Umbilical cord (tissue), 1 donor: ENCODE measurements at regions not wholly inside any gene's neighbourhood (a gene's known extent, or its start where the extent isn't known, plus 50 kb on each side); places are given as distances from the start of the nearest gene placed in this dataset.
"Not testable (repeated sequence)": the region's sequence is repeated elsewhere in the genome, so short reads cannot be mapped to it uniquely, and the experiment has no call there.

ENCODE experiments used
- DNase-seq: peaks from one replicate; pipeline ENCODE4 v3.0.0-alpha.2; 2015; ENCODE audit warnings: low spot score

DNA sequence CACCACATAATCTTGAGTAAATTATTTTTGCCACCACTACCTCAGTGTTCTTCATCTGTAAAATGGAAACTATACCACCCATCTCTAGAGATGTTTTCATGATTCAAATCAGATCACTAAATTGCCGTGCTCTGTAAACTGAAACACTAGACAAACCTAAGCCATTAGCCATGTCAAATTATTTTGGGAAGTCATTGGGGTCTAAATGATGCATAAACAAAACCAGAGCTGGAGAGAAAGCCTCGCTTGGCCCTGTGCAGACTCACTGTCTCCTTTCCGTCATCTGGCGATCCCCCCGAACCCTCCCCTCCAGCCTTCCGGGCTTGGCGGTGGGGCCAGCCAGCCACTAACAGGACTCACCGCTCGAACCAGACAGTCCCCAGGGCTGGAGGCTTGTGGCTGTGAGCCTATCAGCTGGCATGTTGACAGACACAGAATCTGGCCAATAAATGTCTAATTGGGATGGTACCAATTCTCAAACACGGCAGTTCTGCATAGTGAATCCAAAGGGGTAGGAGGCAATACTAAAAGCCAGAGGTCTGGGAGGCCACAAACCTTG, 256.5 kb downstream of the SEC61B start:
- DNase-seq: peak; percentile 23

DNA sequence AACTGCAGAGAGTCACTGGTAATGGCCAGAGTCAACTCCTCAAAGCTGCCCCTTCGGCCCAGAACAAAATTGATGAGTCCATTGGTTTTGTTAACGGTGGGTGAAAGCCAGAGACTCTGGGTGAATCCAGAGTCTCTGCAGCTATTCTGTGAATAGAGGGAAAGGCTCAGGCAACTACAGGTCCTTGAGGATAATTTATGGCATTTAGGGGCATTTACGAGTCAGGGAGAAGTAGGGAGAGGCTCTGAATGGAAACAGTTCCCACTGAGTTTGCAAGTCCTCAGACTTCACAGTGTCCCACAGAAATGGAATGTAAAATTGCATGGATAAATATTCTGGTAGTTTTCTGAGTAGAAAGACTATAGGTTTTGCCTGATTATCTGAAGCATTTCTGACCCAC, 257.8 kb downstream of the SEC61B start:
- DNase-seq: no peak

DNA sequence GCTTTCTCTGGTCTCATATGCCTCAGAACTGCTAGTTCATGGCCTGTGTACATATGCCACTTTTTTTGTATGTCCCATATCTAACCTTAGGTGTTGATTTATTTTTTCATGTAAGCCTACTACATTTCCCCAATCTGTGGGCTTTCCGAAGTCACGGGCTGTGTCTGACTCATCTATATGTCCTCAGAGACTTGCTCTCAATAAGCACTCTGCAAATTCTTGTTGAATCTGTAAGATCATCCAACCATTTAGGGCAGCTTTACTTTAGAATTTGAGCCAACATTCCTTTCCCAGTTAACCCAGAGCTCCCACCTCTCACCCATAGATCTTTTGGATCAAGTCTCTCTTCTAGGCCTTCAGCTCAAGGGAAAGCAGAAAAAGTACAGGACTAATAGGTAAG, 263.4 kb downstream of the SEC61B start:
- peak; percentile 19 for DNase-seq

DNA sequence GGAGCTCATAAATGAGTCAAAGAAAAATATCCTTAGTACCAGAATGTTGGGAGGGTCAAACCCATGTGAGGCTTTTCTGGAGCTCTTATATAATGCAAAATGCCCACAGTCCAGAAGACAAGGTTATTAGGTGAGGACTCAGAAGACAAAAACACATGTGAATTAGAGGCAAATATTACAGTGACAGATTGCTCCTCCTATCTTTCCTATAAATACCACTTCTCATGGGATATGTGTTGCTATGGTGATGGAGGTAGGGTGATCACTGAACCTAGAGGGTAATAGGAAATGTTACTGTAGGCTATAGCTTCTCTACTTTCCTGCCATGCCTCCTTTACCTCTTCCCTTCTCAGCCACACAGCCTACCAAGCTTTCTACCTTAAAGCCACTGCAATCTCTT, 264.6 kb downstream of the SEC61B start:
- no peak for DNase-seq

DNA sequence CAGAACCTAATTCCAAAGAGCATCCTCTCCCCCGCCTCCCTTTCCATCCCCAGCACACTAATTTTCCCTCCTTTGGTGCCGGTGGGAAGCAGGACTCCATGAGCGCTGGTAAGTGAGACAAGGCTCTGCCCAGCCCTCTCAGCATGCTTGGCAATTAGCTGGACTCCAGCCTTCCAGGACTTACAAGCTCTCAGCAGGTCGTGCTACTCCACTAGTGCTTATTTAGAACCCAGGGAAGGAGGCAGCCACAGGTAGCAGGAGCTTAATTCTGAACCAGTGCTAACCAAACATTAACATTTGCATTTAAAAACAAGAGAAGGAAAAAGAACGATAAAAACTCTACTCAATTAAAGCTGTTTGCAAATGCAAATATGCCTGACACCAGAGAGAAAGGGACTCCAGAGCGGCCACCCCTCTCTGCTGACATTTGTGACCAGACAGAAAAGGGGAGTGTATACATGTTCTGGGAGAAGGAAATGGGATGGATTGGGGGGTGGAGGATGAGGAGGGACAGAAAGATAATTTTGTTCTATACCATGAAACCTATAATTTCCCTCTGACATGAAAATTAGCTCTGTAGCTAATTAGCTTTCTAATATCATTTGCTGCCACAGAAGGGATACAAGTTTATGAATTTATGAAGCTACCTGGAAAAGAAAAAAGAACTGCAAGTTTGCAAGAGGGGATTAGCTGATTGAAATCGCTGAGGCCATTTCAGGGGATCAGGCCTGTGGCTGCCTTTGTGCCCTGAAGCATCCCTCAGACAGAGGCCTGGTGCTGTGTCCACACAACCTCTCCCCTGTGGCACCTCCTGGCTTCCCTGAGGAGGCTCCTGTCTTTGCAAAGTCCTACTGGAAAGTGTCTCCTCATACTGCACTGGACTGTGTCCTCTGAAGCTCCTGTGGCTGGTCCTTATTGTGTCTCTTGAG, 266.3 kb downstream of the SEC61B start:
- no peak for DNase-seq

DNA sequence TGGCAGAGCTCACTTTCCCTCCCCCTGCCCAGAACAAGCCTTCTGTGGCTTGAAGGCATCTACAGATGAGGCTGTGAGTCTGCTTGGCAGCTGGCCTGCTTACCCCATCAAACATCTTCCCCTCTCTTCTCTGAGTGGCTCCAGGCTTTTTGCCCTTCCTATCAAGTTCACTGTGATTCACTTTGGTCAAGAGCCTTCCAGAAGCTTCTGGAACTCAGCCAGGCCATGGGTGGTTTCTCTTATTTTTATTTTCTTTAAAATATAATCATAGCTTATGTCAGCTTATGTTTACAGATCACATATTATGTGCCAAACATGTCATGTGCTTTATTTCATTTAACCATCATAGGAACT, 267.0 kb downstream of the SEC61B start:
- no peak for DNase-seq

DNA sequence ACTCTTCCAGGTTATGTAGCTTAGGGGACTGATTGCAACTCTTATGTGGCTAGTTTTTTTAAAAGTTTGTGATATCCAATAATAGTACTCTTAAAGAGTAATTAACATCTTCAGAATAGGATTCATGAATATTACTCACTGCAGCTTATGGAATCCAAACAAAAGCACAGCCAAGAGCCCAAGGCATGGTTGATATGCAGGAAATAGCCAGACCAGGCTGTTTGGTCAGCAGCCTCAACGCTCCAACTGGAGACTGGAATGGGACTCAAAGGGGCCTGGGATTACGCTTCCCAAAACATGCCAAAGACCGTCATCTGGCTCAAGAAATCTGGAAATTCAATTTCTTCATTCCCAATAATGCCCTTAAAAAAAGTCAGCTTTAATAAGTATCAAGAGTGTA, 268.6 kb downstream of the SEC61B start:
- DNase-seq: no peak

DNA sequence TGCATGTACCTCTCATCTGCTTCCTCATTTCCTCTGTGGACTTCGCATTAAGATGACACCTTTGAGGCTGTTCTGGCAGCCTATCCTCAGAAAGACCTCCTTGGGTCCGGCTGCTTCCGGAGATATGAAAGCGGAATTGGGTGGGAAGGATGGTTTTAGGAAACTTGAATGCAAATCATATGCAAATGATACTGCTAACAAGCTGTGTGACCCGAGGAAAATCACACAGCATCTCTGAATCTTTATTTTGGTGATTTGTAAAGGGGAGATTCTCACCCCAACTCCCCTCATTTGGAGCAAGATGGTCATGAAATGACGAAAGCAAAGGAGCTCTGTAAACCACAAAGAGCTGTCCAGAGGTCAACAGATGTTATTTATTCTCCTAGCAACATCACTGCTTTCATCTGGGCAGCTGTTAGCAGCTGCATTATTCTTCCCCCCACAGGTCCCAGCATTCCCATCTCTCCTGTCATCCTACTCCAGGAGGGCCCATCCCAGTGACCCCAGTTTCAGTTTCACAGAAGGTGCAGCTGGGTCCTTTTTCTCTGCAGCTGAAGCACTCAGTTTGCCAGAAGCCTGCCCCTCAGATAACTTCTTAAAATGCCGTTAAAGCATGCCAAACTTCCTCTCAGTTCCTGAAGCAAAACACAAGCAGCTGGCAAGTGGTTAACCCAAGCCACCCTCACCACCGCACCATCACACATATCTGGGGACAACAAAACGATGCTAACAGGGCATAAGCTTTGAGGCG, 269.5 kb downstream of the SEC61B start:
- no peak for DNase-seq

DNA sequence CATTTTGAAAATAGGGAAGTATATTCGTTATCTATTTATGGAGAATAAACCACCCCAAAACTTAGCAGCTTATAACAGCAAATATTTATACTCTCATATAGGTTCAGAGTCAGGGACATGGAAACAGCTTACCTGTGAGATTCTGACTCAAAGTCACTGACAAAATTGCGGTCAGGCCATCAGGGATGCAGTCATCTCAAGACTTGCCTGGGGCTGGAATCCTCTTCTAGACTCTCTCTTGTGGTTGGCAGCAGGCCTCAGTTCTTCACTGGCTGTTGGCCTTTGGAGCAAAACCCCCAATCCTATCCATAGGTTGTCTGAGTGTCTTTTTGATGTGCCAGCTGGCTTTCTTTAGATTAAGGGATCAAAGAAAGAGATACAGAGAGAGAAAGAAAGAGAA, 275.6 kb downstream of the SEC61B start:
- no peak for DNase-seq

DNA sequence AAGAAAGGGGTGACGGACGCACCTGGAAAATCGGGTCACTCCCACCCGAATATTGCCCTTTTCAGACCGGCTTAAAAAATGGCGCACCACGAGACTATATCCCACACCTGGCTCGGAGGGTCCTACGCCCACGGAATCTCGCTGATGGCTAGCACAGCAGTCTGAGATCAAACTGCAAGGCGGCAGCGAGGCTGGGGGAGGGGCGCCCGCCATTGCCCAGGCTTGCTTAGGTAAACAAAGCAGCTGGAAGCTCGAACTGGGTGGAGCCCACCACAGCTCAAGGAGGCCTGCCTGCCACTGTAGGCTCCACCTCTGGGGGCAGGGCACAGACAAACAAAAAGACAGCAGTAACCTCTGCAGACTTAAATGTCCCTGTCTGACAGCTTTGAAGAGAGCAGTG, 276.9 kb downstream of the SEC61B start:
- not testable (repeated sequence) for DNase-seq

DNA sequence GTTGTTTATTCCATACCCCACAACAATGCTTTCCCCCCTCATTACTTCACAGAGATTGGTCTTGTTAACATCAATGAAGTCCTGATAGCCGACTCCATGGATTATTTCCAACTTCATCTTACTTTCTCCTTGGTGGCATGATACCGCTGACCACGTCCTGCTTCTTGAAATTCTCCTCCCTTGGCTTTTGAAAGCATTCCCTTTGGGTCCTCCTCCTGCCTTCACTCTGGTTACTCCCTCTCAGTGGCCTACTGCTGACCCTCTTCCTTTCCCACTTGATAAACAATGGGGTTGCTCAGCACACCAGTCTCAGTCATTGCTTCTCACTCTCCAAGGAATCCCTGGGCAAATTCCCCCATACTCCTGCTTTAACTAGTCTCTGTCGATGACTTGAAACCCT, 283.9 kb downstream of the SEC61B start:
- DNase-seq: no peak

DNA sequence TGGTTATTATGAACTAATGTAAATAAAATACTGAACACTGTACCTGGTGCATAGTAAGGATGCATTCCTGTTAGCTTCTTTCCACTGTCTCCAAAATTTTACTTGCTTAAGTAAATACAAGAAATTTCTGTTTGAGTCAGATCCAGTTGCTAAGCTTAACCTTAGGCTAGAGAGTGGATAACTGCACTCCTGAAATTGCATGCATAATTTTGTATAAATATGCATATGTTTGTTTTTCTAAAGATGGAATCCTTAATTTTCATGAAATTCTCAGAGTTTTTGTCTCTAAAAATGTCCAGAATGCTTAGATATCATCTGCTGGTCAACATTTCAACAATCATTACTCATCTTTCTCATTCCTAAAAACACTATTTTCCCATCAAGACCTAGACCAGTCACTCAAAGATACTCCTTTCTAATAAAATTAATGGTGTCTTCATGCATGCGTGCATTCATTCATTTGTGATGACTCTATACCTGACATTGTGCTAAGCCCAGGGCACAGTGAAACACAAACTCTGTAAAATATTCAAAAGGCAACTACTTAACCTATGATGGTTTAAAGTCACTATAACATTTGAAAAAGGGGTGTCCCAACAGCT, 284.8 kb downstream of the SEC61B start:
- DNase-seq: no peak

DNA sequence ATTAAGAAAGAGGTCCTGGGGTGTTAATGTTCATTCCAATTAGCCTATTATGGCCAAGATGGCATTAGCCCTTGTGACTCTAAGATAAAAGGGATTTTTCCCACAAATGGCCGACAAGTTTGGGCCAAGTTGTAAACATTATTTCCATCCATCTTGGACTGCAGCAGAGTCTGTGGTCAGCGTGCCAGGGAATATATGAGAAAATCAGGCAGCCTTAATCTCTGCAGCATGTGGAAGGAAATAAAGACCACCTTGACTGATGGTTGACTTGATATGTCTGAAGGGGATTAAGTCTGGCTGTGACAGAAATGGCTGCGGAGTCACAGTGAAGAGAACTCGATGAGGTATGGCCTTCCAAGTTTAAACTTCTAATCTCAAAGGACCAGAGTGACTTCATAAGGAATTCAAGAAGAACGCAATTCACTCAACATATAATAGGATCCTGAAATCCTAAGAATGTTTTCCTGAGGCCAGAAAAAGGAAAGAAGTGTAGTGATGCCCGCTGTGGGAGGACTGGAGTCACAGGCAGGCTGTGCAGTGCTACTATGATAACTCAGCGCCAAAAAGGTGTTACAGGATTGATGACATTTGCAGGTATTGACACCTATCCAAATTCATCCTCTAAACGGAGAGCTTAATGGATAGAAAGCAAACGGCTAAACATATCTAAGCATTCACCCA, 287.1 kb downstream of the SEC61B start:
- no peak for DNase-seq

DNA sequence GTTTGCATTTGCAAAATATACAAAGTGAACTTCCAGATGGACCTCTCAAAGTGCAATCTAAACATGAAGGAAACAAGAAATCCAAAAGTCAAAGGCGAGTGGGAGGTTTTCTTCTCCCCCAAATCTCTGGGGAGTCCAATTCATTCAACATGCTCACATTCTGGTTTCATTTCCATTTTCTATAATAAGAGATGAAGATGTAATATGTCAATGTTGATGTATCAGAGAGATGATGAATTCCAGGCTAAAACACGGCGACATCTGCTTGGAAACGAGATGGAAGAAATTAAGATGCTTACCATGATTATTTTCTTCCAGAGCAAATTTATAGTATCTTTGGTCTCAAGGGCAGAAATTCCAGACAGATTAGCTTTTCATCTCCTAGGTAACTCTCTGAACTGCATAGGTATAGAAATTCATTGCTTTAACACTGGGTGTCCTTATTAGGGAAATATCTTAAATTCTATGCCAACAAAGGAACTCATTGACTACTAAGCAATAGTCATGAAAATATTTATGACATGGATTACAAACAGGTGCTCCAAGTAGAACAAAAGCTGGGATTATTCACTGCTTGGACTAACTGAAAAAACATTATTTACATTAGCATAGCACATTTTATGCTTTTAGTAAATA, 287.9 kb downstream of the SEC61B start:
- no peak for DNase-seq

DNA sequence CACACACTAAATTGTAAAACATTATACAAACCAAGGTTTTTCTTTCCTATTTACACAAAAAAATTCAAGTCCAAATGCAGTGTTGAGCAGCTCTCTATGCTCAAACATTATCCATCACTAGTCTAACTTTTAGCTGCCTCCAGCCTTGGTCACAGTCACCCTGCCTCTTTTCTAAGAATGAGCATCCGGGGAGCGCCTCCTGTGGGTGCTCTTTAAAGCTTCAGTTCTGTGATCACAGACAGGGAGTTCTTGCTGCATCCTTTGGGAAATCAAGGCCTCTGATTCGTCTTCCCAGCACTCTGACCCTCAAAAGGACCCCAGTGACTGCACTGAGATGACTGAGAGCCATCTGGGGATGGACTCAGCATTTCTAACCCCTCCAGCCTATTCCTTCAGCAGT, 289.6 kb downstream of the SEC61B start:
- no peak for DNase-seq

DNA sequence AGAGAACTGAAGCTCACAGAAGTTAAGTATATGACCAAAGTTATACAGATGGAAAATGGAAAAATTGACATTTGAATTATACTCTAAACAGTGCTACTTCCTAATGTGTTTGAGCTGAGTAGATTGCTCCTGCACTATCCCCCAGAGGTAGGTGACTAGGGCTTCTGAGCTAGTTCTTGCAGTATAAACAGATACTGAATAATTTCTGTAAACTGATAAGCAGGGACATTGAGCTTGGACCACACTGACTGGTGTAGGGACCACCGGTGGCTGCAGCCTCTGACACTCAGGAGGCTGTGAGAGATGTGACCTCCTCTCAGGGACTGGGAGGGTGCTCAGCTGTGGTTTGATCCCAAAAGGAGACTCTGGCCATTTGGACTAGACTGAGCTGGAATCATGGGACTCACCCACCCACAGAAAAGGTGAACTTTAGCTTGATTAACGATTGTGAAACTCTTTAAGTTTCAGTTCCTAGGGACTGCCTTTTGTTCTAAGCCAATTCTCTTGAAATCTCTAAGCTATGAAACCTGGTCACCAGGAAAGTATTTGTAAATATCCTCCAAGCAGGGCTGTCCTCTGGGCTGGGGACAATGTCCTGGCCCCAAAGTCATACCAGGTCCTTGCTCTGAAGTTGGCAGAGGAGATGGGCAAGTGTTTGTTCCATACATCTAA, 291.5 kb downstream of the SEC61B start:
- DNase-seq: no peak

DNA sequence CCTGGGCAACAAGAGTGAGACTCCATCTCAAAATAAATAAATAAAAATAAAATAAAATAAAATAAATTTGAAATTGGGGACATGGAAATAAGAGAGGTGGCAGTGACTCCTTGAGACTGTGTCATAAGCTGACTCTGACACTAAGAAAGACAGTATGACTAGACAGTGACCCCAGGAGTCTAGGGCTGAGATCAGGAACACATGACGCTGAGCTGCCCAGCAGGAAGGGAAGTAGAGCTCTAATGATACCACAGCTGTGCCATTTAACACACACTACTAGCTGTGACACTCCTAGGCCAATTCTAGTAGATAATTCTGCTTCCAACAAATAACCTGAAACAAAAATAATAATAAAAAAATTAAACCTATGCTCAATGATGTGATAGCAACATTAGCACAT, 293.0 kb downstream of the SEC61B start:
- no peak for DNase-seq

DNA sequence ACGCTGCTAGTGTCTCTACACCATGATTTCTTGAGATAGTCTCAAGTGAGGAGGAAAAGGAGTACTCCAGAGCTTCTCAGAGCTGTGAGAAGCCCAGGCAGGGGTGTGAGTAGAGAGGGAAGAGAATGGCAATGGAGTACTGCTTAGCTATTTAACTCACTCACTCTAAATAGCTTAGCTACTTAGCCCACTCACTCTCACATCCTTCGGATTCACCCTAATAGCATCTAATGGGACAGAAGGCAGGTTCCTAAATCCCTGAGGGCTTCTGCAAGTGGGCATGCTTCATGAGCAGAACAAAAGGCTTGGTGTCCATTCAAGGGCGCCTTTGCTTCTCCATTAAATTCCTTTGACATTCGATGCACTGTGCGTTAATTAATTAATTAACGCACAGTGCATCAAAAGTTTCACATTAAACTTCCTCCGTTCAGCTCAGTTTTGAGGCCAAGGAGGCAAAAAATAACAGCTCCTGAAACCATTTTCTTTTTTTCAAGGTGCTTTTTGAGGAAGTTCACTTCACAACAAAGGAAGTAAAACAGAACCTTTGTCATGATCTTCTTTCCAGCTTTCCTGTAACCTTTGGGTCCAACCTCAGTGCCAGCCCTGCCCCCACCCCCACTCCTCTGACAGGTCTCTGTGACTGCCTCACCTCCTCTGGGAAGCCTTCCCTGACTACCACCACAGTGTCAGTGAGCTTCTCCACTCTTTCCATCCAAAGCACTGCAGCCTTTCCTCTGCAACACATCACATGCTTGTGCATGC, 294.0 kb downstream of the SEC61B start:
- no peak for DNase-seq

DNA sequence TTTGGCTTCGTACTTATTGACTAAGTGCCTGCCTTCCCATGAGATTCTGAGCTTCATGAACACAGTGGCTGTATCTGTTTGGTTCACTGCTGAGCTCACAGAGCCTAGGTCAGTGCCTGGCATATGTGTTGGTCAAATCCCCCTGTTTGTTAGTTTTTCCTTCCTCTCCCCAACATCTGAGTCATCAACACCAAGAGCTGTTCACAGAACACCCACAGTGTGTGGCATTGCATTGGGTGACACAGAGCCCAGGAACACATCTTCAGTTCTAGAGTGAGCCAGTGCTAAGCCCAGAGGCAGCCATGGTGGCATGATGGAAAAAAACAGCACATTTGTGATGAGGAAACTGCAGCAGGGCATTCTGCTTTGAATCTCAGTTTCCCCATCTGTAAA, 294.6 kb downstream of the SEC61B start:
- no peak for DNase-seq

DNA sequence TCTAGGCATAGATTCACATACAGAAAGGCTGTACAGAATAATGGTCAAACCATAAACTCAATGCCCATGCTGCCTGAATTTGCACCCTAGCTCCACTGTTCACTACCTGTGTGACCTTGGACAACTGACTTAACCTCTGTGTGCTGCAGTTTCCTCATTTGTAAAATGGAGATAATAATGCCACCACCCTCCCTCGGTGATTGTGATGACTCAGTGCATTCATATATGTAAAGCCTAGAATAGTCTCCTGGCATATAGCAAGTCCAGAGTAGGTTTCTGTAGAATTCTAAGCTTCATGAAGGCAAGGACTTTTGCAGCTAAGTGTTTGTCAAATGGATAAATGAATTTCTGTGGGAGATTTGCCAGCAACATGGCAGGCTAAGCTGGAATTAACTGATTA, 297.8 kb upstream of the NR4A3 start:
- DNase-seq: no peak
